Large intestine (tissue), 3 donors: ENCODE measurements at regions not wholly inside any gene's neighbourhood (a gene's known extent, or its start where the extent isn't known, plus 50 kb on each side); places are given as distances from the start of the nearest gene placed in this dataset.

Experiments used
- DNase-seq, 2 donors: peaks; one replicate each; pipeline versions ENCODE4 v3.0.0 to v3.0.0-alpha.2; 2013
- H3K27ac ChIP-seq: one replicate; pipeline ENCODE4 v1.5.1; 2013; ENCODE audit warnings: low read length
- H3K27me3 ChIP-seq: 2 replicates; pipeline ENCODE4 v1.6.1; 2013; ENCODE audit warnings: low read length; ENCODE audit not compliant: control insufficient read depth, insufficient read depth
- H3K36me3 ChIP-seq: 2 replicates; pipeline ENCODE4 v1.6.1; 2013; ENCODE audit warnings: low read length; ENCODE audit not compliant: control insufficient read depth, insufficient read depth
- H3K4me1 ChIP-seq: one replicate; pipeline ENCODE4 v1.6.1; 2013; ENCODE audit warnings: low read length; ENCODE audit not compliant: control insufficient read depth, insufficient read depth
- H3K4me3 ChIP-seq: one replicate; pipeline ENCODE4 v1.5.1; 2013; ENCODE audit warnings: low read length
- H3K9me3 ChIP-seq: one replicate; pipeline ENCODE4 v1.6.1; 2013; ENCODE audit warnings: mild to moderate bottlenecking, low read depth, low read length, moderate library complexity; ENCODE audit not compliant: control insufficient read depth
- WGBS: methylation state at CpG from one replicate; pipeline ENCODE4 v1.1.5; 2013; ENCODE audit warnings: low lambda C conversion rate; ENCODE audit not compliant: insufficient coverage; 5-methylcytosine and 5-hydroxymethylcytosine counted together

DNA sequence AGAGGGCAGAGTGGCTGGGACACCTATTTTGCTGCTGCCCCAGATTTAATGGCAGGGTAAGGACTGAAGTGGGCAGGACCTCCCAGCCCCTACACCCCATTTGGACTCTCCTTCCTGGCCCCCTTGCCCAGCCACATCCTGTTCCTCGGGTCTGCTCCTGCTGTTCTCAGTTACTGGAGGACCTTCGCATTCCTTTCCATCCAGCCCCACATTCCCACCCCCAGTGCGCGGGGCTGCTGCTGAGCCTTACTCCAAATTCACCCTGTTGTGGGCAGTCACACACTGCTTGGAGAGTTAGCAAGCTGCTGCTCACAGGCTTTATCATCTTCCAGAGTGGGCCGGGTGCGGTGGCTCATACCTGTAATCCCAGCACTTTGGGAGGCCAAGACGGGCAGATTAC is 75.2 kb upstream of the SLC14A2 start:
- DNase-seq, result no peak
- Histone ChIP-seq H3K4me3 (no peak overlapping the region), H3K9me3 (no peaks in the 10 kb centered on the region), H3K36me3 (no peaks in the 10 kb centered on the region), H3K27ac (no peak overlapping the region), H3K27me3 (no peaks in the 10 kb centered on the region), H3K4me1 (peaks cover 26% of the 10 kb centered on the region)
- WGBS, result no CpG with 5 or more reads among the region's 7 CpGs

DNA sequence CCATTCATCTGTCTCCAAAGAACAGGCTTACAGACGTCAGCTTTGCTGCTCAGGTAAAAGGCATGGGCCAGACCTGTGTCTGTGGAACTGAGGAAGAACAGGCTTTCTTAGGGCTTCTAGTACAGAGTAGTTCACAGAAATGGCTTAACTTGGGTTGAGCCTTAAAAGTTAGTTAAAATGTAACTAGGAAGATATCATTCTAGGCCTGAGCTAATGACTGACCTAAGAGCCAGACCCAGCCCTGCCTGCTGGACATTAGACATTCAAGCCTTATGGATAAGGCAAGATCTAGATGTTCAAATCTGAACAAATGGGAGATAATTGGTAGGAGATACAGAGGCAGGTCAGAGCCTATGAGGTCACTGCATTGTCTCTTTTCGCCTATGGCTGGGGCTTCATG is 73.9 kb upstream of the SLC14A2 start:
- no peaks in the 10 kb centered on the region for H3K36me3 ChIP-seq
- H3K27me3 ChIP-seq, result no peaks in the 10 kb centered on the region
- no CpG with 5 or more reads among the region's 2 CpGs for WGBS

DNA sequence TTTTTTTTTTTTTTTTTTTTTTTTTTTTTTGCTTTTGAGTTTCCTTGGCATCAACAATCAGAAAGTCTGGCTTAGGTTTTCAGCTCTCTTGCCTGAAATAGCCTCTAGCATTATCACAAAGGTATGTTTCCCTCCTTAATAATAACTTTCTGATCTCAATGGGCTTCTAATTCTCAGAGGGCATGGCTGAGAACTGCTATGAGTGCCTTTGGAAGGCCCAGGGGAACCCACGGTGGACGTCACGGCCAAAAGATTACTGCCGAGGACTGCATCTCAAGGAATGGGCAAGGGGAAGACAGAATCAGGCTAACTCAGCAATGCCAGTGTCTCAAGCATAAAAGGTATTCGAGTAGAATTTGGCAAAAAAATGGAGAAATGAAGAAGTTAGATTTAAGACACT is 73.2 kb upstream of the SLC14A2 start:
- peaks cover 26% of the 10 kb centered on the region for H3K4me1 ChIP-seq
- H3K9me3 ChIP-seq, result no peaks in the 10 kb centered on the region
- no peak overlapping the region for H3K4me3 ChIP-seq
- 92% methylated on average over 2 of the region's 5 CpGs for WGBS
- H3K27ac ChIP-seq, result no peak overlapping the region
- no peaks in the 10 kb centered on the region for H3K36me3 ChIP-seq
- H3K27me3 ChIP-seq, result no peaks in the 10 kb centered on the region
- DNase-seq, result no peak

More for the DNA sequence above, 73.9 kb upstream of the SLC14A2 start:
- H3K9me3 ChIP-seq, result no peaks in the 10 kb centered on the region
- no peak overlapping the region for H3K4me3 ChIP-seq
- peaks cover 26% of the 10 kb centered on the region for H3K4me1 ChIP-seq
- peak in 1 of 2 donors; percentile 50 for DNase-seq
- peak overlapping the region; percentile 70 for H3K27ac ChIP-seq

DNA sequence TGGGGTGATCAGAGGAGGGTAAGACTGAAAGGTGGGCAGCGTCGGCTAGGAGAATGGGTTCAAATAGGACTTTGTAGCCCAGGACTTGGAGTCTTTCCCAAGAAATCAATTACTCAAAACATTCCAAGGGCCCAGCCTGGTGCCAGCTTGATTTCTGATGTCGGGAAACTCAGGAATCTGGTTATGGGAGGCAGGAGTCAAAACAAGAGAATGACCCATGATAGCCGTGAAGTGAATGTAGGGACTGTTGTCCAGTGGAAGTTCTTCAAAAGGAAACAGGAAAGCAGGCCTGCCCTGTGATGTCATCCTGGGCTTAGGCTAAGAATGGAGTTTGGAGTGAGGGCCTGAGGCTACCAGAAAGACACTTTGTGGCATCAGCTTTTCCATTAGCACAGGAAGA is 67.4 kb upstream of the SLC14A2 start:
- Histone ChIP-seq H3K27ac (no peak overlapping the region), H3K4me1 (peaks cover 12% of the 10 kb centered on the region), H3K27me3 (no peaks in the 10 kb centered on the region), H3K4me3 (no peak overlapping the region), H3K9me3 (no peaks in the 10 kb centered on the region), H3K36me3 (no peaks in the 10 kb centered on the region)
- 88% methylated on average over 3 of the region's 4 CpGs for WGBS
- DNase-seq, result no peak

DNA sequence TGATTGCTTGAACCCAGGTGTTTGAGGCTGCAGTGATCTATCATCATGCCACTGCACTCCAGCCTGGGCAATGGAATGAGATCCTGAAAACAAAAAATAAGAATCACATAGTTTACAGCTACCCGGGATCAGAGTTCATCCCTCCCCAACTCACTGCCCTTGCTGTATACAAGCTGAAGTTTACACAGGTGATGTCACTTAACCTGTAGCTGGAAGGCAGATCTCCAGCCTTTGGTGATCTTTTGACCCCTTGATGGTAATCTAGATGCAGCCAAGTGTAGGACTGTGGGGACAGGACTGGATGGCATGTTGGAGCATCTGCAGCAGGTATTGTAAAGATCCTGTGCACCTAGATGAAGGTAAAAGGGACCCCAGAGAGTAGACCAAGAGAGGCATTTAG is 66.7 kb upstream of the SLC14A2 start:
- no CpG with 5 or more reads among the region's 1 CpG for WGBS
- H3K27me3 ChIP-seq, result no peaks in the 10 kb centered on the region
- H3K36me3 ChIP-seq, result no peaks in the 10 kb centered on the region
- peak; percentile 31 to 69 for DNase-seq
- no peak overlapping the region for H3K4me3 ChIP-seq
- no peaks in the 10 kb centered on the region for H3K9me3 ChIP-seq
- peaks cover 12% of the 10 kb centered on the region for H3K4me1 ChIP-seq
- no peak overlapping the region for H3K27ac ChIP-seq

DNA sequence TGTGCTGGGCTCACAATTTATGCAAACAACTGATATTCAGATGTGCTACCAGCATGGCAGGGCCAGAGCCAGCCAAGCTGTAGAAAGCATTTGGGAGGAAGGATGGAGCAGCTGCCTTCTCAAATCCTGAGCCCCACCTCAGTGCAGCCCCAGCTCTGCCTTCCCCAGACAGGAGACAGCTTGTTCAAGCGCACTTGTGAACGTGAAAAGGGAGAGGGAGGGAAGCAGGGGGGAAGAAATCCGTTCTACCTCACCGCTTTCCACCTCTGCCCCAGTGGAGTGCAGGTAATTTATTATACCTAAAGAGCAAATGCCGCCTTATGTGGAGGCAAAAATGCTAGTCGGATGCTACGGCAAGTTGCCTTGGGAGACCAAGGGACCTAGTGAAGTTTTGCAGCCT is 66.0 kb upstream of the SLC14A2 start:
- no peaks in the 10 kb centered on the region for H3K36me3 ChIP-seq
- H3K27ac ChIP-seq, result no peak overlapping the region
- H3K4me1 ChIP-seq, result peaks cover 12% of the 10 kb centered on the region
- no peak overlapping the region for H3K4me3 ChIP-seq
- H3K9me3 ChIP-seq, result no peaks in the 10 kb centered on the region
- DNase-seq, result no peak
- H3K27me3 ChIP-seq, result no peaks in the 10 kb centered on the region
- no CpG with 5 or more reads among the region's 7 CpGs for WGBS

DNA sequence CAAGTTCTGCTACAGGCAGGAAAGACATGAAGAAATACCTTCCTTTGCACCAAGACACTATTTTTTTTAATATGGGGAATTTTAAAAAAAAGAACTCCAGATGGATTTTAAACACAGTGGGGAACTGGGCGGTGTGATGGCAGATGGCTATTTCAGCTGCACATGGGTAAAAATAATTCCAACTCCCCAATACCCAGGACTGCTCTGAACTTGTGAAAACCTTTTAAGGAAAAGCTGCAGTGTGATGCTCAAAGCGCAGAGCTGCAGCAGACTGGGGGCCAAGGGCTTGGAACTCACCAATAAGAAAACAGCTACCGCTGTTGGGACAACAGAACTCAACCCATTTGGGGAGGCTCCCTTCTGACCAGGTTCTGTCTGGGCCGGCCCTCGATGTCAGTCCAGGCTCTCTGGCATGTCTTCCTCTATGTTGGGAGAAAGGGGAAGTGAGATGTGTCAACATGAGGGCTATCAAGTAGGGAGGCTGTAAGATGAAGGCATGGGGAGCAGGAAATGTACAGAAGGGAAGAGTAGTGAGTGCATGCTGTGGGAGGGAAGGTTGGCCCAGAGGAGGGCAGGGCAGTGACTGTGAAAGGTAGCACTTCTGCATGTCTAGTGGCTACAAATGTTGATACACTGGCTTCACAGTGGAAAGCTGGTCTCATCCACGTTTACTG is 64.0 kb upstream of the SLC14A2 start:
- Histone ChIP-seq H3K4me1 (peaks cover 12% of the 10 kb centered on the region), H3K9me3 (no peaks in the 10 kb centered on the region), H3K27me3 (no peaks in the 10 kb centered on the region), H3K27ac (no peak overlapping the region), H3K4me3 (no peak overlapping the region), H3K36me3 (no peaks in the 10 kb centered on the region)
- no peak for DNase-seq
- no CpG with 5 or more reads among the region's 6 CpGs for WGBS

DNA sequence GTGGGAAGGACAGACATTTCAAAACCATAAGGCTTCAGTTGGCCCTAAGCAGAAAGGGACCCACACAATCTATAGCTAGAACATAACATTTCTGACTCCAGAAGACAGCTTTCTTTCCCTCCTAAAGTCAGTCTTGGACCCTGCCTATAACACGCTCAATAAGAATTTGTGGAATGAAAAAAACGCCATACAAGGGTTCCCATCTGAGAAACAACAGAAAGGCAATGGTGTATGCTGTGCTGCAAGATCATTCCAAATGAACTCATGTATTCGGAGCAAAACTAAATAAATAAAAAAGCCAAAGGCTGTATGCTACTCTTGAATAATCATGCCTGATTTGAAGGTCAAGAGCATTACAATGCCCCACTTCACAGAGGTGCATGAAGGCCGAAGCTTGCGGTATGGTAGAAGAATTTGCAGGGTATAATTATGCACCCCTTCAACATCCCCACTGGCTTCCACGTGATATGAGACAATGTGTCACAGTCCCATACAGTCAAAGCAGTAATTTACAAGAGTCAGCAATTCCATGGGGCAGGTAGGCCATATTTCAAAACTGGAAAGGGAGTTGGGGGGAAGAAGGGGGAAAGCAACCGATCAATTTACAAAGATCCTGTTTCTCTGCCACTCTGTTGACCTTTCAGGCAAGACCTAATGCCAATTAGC is 61.4 kb upstream of the SLC14A2 start:
- WGBS, result no CpG with 5 or more reads among the region's 7 CpGs
- H3K4me1 ChIP-seq, result peaks cover 3% of the 10 kb centered on the region
- H3K4me3 ChIP-seq, result no peak overlapping the region
- H3K36me3 ChIP-seq, result no peaks in the 10 kb centered on the region
- no peaks in the 10 kb centered on the region for H3K9me3 ChIP-seq
- no peak overlapping the region for H3K27ac ChIP-seq
- no peaks in the 10 kb centered on the region for H3K27me3 ChIP-seq
- DNase-seq, result no peak

DNA sequence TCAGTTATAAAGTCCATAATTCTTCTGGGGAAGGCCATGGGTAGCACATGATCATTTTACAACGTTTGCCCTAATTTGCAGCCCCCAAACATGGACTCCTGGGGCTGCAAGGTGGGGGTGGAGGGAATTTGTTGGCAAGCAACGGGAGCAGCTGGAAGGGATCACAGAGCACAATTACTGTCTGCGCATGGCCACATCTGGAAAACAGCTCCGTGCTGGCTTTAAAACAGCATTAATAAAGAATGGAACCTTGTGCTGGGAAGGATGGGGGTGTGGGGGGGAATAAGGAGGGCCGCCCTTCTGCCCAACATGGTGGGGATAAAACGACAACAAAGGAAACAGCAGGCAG is 60.9 kb upstream of the SLC14A2 start:
- H3K9me3 ChIP-seq, result no peaks in the 10 kb centered on the region
- H3K4me3 ChIP-seq, result no peak overlapping the region
- H3K27me3 ChIP-seq, result no peaks in the 10 kb centered on the region
- no peak overlapping the region for H3K27ac ChIP-seq
- no peak for DNase-seq
- WGBS, result 50% methylated on average over 2 of the region's 6 CpGs
- H3K36me3 ChIP-seq, result no peaks in the 10 kb centered on the region
- H3K4me1 ChIP-seq, result no peaks in the 10 kb centered on the region

DNA sequence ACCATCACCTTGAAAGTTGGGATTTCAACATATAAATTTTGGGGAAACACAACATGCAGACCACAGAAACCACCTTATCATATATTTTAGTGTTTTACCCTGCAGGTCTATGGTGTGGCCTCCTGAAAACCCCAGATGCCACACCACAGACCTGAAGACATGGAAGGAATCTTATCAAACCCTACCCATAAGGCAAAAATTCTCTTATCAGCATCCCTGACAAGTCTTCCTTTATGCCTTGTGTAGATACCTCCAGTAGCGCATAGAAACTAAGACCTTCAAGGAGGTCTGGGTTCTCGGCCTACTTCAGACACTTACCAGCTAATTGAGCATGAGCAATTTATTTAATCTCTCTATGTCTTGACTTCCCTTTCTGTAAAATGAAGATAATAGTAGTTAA is 59.1 kb upstream of the SLC14A2 start:
- Histone ChIP-seq H3K4me1 (no peaks in the 10 kb centered on the region), H3K9me3 (no peaks in the 10 kb centered on the region), H3K4me3 (no peak overlapping the region), H3K36me3 (no peaks in the 10 kb centered on the region), H3K27me3 (no peaks in the 10 kb centered on the region), H3K27ac (no peak overlapping the region)
- no CpG with 5 or more reads among the region's 2 CpGs for WGBS
- no peak for DNase-seq

DNA sequence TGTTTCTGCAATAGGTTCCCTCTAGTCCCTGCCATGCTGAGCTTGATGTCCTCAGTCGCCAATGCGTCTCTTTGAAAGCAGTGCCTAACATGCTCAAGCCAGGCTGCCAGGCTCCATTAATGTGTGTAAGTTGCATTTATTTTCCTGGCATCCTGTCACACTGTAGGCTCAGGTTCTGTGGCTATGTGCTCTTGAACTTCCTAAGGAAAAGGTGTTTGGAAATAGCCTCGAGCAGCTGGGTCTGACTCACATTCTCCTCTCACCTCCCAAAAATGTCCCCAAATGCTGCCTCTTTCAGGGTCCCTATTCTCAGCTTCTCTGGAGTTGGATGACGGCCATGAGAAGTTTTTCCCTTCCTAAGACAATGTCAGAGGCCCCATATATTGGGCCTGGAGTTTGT is 58.0 kb upstream of the SLC14A2 start:
- Histone ChIP-seq H3K27ac (no peak overlapping the region), H3K4me1 (no peaks in the 10 kb centered on the region), H3K4me3 (no peak overlapping the region), H3K27me3 (no peaks in the 10 kb centered on the region), H3K36me3 (no peaks in the 10 kb centered on the region), H3K9me3 (no peaks in the 10 kb centered on the region)
- DNase-seq, result no peak
- WGBS, result no CpG with 5 or more reads among the region's 4 CpGs
